Transverse colon (tissue), 4 donors: ENCODE measurements at regions not wholly inside any gene's neighbourhood (a gene's known extent, or its start where the extent isn't known, plus 50 kb on each side); places are given as distances from the start of the nearest gene placed in this dataset.

Experiments
- DNase-seq: peaks from one replicate; pipeline ENCODE4 v3.0.0-alpha.2; 2019
- H3K27ac ChIP-seq, 4 donors: fragments of 200-600 bp; sonication (generic); 2 replicates each; pipeline ENCODE4 v1.5.1; 2016 to 2018; ENCODE audit warnings: inconsistent platforms in 4 of 4
- H3K27me3 ChIP-seq: fragments of 200-600 bp; sonication (generic); 2 replicates; pipeline ENCODE4 v1.5.1; 2017; ENCODE audit warnings: inconsistent platforms
- H3K36me3 ChIP-seq, 4 donors: fragments of 200-600 bp; sonication (generic); 2 replicates each; pipeline ENCODE4 v1.5.1; 2017 to 2019; ENCODE audit warnings: inconsistent platforms in 4 of 4
- H3K4me1 ChIP-seq, 4 donors: fragments of 200-600 bp; sonication (generic); 2 replicates each; pipeline ENCODE4 v1.5.1; 2017 to 2020; ENCODE audit warnings: inconsistent platforms in 4 of 4
- H3K4me3 ChIP-seq, 4 donors: fragments of 200-600 bp; sonication (generic); 1 replicate in 1 of 4; 2 replicates in 3 of 4; pipeline versions ENCODE4 v1.5.1 to v1.6.1; 2017 to 2019; ENCODE audit warnings: inconsistent platforms in 4 of 4
- H3K9me3 ChIP-seq, 2 donors: fragments of 200-600 bp; sonication (generic); 2 replicates each; pipeline ENCODE4 v1.5.1; 2017 to 2019; ENCODE audit warnings: inconsistent platforms in 2 of 2
- EP300 ChIP-seq: sonication (generic); formaldehyde crosslinking; IDR thresholded peaks from one replicate; pipeline ENCODE4 v1.6.1; 2017; ENCODE audit warnings: antibody characterized with exemption, low read depth
- POLR2A ChIP-seq: fragments of 450-650 bp; IDR thresholded peaks from one replicate; pipeline ENCODE4 v1.6.1; 2016; ENCODE audit warnings: antibody characterized with exemption, mild to moderate bottlenecking, moderate library complexity
- POLR2AphosphoS5 ChIP-seq, 3 donors: sonication (generic); formaldehyde crosslinking; IDR thresholded peaks; one replicate each; pipeline ENCODE4 v1.6.1; 2016; ENCODE audit warnings: antibody characterized with exemption in 3 of 3
- WGBS, 2 donors: methylation state at CpG; one replicate each; pipeline ENCODE4 v1.1.5; 2018; ENCODE audit warnings: low coverage in 1 of 2; 5-methylcytosine and 5-hydroxymethylcytosine counted together
- in situ Hi-C, 4 donors: fragments of 200-750 bp; cut with MboI; loops; one replicate each; pipeline versions ENCODE4 v1.15.0 to v1.15.1; 2017; ENCODE audit warnings: low sequenced_read_pairs in 3 of 4, low pct_ligation_motif_present in 1 of 4, low pct_unique_long_range_greater_than_20kb in 1 of 4
- intact Hi-C: fragments of 100-400 bp; cut with DNase I; formaldehyde crosslinking; loops from one replicate; pipeline ENCODE4 v1.15.1; 2023; ENCODE audit warnings: low total_unique reads
- TF ChIP-seq, protein P1 (sequence below), 5 experiments: fragments of 200-600 bp in 3 of 5; fragments of 450-650 bp in 2 of 5; sonication (generic) in 3 of 5; IDR thresholded peaks; 1 replicate in 2 of 5; 2 replicates in 3 of 5; pipeline ENCODE4 v1.5.1; 2016 to 2017; ENCODE audit warnings: antibody characterized with exemption in 5 of 5, inconsistent platforms in 3 of 5, mild to moderate bottlenecking in 2 of 5, moderate library complexity in 1 of 5

DNA sequence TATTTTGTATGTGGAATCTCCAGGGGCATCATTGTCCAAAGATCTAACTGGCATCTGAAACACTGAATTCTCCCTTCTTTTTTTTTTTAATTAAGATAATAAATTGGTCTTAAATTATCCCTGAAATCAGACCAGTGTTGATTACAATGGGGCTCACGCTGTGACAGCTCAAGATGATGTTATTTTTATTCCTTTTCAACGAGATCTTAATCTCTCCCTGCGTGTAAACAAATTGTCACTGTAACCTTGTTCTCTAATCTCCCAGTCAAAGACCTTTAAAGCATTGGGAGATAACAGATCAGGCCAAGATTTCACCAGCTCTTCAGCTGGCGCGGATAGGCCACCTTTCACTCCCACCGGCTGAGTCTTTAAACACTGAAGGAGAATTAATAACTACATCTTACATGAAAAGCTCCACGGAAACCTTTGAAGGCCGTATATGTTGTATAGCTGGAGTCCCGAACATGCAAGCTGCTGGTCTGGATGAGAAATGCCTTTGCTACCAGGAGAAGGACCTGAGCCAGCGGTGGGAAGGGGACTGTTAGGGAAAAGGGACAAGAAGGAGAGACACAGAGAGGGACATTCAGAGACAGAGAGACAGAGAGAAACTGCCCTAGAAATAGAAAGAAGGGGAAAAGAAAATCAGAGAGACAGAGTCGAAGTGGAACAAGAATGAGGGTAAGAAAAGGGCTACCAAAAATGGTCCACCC is 418.8 kb upstream of the NR2F2 start:
- H3K27me3 ChIP-seq, result no peaks in the 10 kb centered on the region
- WGBS, 2 donors, result 57 to 69% methylated on average over 11 of the region's 11 CpGs
- H3K9me3 ChIP-seq, result no peaks in the 10 kb centered on the region
- in situ Hi-C loops, result no loop called here
- intact Hi-C loops, result no loop called here
- H3K4me3 ChIP-seq, result no peak overlapping the region
- no peaks in the 10 kb centered on the region for H3K4me1 ChIP-seq
- no peak overlapping the region for H3K27ac ChIP-seq
- TF ChIP-seq POLR2AphosphoS5 (IDR thresholded peaks at IDR 0.05) (no peak), EP300 (no peak), POLR2A (no peak)
- TF ChIP-seq, protein P1, sequence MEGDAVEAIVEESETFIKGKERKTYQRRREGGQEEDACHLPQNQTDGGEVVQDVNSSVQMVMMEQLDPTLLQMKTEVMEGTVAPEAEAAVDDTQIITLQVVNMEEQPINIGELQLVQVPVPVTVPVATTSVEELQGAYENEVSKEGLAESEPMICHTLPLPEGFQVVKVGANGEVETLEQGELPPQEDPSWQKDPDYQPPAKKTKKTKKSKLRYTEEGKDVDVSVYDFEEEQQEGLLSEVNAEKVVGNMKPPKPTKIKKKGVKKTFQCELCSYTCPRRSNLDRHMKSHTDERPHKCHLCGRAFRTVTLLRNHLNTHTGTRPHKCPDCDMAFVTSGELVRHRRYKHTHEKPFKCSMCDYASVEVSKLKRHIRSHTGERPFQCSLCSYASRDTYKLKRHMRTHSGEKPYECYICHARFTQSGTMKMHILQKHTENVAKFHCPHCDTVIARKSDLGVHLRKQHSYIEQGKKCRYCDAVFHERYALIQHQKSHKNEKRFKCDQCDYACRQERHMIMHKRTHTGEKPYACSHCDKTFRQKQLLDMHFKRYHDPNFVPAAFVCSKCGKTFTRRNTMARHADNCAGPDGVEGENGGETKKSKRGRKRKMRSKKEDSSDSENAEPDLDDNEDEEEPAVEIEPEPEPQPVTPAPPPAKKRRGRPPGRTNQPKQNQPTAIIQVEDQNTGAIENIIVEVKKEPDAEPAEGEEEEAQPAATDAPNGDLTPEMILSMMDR (IDR thresholded peaks at IDR 0.05), result no peak
- H3K36me3 ChIP-seq, result no peaks in the 10 kb centered on the region
- DNase-seq, result no peak

DNA sequence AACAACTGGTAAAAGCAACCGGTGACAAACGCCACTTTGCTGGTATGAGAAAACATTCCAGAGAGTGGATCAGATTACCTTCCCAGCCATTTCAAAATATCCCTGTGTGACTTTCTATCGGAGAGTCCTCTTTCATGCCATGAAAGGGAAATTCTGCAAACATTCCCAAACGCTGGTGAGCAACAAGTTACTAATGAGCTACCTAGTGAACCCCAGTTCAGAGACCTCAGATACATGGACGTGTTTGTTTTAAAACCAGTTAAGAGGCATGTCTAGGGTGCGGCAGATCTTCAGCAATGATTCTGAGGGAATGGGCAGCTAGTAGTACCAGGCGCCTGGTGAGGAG is 418.2 kb upstream of the NR2F2 start:
- Histone ChIP-seq H3K36me3 (no peaks in the 10 kb centered on the region), H3K27me3 (no peaks in the 10 kb centered on the region), H3K9me3 (no peaks in the 10 kb centered on the region), H3K27ac (no peak overlapping the region), H3K4me3 (no peak overlapping the region), H3K4me1 (no peaks in the 10 kb centered on the region)
- intact Hi-C loops (no loop called here), in situ Hi-C loops (no loop called here)
- no peak for DNase-seq
- 68 to 79% methylated on average over 4 to 7 of the region's 7 CpGs for WGBS, 2 donors
- TF ChIP-seq EP300, result no peak
- no peak for TF ChIP-seq POLR2AphosphoS5 (IDR thresholded peaks at IDR 0.05)
- TF ChIP-seq, protein P1 (IDR thresholded peaks at IDR 0.05), result no peak
- no peak for TF ChIP-seq POLR2A

- Histone ChIP-seq H3K27ac (no peak overlapping the region), H3K4me3 (no peak overlapping the region), H3K9me3 (no peaks in the 10 kb centered on the region), H3K27me3 (no peaks in the 10 kb centered on the region), H3K36me3 (no peaks in the 10 kb centered on the region), H3K4me1 (no peaks in the 10 kb centered on the region)
- DNase-seq, result no peak
- WGBS, 2 donors, result 59 to 62% methylated on average over 2 of the region's 2 CpGs
- in situ Hi-C loops, result no loop called here
- intact Hi-C loops, result no loop called here
- TF ChIP-seq EP300 (no peak), POLR2A (no peak), POLR2AphosphoS5 (IDR thresholded peaks at IDR 0.05) (no peak)
- TF ChIP-seq, protein P1 (IDR thresholded peaks at IDR 0.05), result no peak
Observed at GRCh38 chr15:95912728-95913127, 417.8 kb upstream of the NR2F2 start.

DNA sequence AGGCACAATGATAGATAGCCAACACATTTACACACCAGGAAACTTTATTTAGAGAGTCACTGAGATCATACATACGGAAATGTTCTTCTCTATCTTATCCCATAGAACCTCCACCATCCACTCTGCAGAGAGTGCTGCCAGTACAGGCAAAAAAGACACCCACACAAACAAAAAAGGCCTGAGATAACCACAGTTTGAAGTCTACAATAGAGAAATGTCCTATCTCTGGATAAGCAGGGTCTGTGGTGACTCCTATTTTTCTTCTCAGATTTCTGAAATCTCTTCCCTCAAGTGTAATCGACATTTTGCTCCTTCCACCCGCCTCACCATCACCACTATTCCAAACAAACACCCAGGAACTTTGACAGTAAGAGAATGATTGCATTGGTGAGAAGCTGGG is 413.9 kb upstream of the NR2F2 start:
- no peaks in the 10 kb centered on the region for H3K4me1 ChIP-seq
- 68 to 72% methylated on average over 3 of the region's 3 CpGs for WGBS, 2 donors
- TF ChIP-seq POLR2A, result no peak
- TF ChIP-seq EP300, result no peak
- TF ChIP-seq POLR2AphosphoS5 (IDR thresholded peaks at IDR 0.05), result no peak
- TF ChIP-seq, protein P1 (IDR thresholded peaks at IDR 0.05), result no peak
- no peaks in the 10 kb centered on the region for H3K27me3 ChIP-seq
- no peak overlapping the region for H3K27ac ChIP-seq
- no peak overlapping the region for H3K4me3 ChIP-seq
- H3K9me3 ChIP-seq, result no peaks in the 10 kb centered on the region
- DNase-seq, result no peak
- H3K36me3 ChIP-seq, result no peaks in the 10 kb centered on the region
- in situ Hi-C loops (no loop called here), intact Hi-C loops (no loop called here)
